HG03108 (cell line): ENCODE measurements at regions not wholly inside any gene's neighbourhood (a gene's known extent, or its start where the extent isn't known, plus 50 kb on each side); places are given as distances from the start of the nearest gene placed in this dataset.
A peak's percentile ranks its signal among the peaks of the same experiment; 100 is the strongest.

Experiments used
- ATAC-seq: cut with Tn5 transposase; IDR thresholded peaks from one replicate; pipeline ENCODE4 v1.9.1; 2021; ENCODE audit warnings: moderate library complexity; ENCODE audit not compliant: unreplicated experiment

DNA sequence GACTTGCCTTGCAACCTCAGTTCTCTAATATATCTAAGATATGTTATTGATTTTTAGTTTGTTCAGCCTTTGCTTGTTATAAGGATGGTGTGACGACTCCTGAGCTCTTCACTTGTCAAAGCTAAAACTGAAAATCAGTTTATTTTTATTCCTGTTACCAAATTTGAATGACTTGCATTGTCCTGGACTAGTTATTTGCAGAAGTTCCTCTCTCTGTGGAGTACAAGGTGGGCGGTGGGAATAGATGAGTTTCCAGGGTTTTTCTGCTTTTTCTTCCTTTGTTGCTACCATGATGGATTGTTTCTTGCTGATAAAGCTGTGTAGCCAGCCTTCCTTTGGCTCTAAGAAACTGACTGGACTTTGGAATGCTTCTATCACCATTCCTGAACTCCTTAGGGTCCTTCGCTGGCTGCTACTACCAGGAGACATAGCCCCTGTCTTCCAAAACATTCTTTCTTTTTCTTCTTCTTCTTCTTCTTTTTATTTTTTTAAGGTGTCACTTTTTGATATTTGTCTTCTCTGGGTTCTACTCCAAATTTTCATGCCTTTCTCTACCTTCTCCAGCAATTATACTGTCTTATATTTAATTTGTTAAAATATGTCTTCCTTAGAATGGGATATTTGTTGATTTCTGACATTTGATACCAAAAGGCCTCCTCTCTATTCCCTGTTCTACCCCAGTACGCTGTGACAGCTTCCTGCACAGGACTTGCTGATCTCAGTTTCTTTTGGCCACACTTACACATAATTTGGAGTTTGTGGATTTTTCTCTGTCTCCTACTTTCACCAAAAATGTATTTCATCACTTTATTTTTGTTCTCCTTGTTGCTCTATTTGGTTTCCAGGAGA lies 145.1 kb upstream of the THRB start:
- no peak for ATAC-seq

DNA sequence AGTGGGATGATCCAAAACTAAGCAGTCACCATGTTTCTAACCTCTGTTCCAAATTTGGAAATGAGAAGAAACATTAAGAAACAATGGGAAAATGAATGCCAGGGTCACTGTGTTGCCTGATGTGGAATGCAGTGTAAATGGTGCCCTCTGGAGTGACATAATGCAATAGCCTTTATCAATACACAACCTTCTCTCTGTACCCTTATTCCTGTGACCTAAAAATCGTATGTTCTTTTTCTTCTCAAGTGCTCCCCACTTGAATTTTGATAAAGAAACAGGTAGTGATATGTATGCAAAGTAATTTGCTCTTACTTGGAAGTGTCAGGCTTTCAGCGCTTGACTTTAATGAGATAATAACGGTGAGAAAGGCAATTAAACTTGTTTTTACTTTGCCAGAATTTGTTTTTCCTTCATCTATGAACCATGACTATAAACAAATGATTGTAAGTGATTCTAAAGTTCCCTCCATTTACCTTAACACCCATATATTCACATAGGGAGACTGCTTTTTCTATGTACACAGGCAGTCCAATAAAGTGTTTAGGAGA lies 145.8 kb upstream of the THRB start:
- ATAC-seq, result no peak

DNA sequence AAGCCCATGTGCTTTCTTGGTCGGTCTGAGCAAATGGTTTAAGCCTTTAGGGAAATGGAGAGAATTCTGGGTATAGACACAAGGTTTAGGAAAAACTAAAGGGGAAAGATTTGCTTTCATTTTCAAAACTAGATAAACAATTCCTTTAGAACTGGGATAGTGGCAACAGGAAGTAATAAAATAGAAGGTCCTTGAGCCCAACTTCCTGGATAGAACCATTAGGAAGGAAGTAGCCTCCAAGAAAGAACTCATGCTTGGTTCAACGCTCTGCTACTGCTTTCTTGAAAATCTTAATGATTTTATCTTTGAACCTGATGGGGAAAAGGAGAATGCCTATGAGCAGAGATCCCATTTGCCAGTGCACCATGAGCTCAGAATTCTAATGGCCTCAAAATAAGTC lies 147.0 kb upstream of the THRB start:
- no peak for ATAC-seq

DNA sequence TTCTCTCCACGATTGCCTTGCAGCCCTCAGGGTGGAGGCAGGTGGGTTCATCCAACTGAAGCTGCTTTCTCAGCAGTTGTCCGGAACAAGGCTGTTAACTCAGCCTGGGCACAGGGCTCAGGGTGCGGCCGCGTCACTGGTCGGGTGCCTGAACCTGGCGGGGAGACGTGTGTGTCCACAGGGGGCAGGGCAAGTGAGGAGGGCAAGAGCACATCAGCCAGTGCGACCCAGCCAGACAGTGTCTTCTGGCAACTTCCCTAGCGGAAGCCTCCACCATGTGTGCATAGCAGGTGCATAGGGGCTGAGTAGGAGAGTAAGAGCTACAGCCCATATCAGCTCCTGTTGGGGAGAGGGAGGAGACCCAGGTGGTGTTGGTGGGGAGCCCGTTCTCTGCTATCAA lies 150.4 kb upstream of the THRB start:
- no peak for ATAC-seq

DNA sequence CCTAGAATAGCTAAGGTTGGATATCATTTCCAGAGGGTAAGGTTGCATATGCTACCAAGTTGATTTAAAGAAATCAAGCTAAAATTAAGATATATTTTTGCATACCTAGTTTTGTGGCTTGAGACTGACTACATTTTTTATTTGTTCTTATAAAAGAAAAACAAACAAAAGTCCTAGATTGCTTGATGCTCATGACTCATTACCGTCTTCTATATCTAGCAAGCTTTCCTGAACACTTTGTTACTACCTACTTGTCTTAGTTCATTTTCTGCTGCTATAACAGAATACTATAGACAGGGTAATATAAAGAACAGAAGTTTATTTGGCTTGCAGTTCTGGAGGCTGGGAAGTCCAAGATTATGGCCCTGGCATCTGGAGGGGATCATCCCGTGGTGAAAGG lies 152.1 kb upstream of the THRB start:
- ATAC-seq, result no peak

DNA sequence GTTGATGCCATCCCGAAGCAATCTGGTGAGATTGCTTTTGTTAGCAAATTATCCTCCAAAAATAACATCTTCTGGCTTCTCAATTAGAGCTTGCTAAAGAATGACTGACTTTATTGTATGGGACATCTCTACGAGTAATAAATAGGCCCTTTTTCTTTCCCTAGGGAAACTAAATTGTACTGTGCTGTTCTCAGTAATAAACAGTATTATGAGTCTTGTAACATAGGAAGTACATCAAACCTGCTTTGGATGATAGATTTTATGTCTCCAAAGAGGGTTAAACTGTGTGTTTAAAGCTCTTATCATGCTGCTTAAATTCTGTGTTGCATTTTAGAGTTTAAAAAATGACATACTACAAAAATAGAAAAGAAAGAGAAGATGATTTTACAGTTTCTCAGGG lies 153.4 kb upstream of the THRB start:
- no peak for ATAC-seq

DNA sequence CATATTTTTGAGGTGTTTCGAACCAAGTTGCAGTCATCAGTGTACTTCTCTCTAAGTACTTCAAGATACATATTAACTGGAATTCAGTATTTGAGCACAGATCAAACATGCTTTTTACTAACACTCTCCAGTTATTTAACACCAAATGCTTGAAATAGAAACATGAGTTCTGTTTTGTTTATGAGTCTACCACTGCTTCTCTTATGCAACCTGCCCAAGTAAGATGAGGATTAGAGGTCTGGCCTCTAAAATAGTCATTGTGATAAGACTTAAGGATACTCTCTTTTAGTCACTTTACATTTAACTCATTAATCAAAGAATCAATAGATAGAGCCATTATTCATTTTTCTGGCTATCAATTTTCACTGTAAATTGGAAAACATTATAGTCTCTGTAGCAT lies 156.2 kb upstream of the THRB start:
- no peak for ATAC-seq

DNA sequence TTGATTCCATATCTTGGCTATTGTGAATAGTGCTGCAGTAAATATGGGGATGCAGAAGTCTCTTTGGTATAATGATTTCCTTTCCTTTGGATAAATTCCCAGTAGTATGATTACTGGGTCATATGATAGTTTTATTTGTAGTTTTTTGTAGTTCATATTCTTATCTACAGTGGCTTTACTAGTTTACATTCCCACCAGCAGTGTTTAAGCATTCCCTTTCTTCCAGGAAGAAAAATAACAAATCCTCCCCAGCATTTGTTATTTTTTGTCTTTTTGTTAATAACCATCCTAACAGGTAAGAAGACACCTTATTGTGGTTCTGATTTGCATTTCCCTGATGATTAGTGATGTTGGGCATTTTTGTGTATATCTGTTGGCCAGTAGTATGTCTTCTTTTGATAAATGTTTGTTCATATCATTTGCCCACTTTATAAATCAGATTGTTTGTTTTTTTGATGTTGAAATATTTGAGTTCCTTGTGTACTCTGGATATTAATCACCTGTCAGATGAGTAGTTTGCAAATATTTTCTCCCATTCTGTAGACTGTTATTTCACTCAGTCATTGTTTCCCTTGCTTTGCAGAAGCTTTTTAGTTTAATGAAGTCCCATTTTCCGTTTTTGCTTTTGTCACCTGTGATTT lies 163.3 kb upstream of the THRB start:
- no peak for ATAC-seq

DNA sequence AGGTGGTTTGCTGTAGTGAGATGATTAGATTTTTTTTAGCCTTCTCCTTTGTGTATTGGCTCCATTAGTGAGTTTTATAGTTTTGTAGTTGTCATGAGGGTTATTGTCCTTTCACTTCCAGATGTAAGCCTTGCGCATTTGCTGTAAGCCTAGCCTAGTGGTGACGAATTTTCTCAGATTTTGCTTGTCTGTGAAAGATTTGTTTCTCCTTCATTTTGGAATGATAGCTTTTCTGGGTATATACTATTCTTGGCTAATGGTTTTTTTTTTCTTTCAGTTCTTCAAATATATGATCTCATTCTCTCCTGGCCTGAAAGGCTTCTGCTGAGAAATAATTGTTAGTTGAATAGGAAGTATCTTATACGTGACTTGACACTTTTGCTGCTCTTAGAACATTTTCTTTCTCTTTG lies 166.5 kb upstream of the THRB start:
- ATAC-seq, result no peak

DNA sequence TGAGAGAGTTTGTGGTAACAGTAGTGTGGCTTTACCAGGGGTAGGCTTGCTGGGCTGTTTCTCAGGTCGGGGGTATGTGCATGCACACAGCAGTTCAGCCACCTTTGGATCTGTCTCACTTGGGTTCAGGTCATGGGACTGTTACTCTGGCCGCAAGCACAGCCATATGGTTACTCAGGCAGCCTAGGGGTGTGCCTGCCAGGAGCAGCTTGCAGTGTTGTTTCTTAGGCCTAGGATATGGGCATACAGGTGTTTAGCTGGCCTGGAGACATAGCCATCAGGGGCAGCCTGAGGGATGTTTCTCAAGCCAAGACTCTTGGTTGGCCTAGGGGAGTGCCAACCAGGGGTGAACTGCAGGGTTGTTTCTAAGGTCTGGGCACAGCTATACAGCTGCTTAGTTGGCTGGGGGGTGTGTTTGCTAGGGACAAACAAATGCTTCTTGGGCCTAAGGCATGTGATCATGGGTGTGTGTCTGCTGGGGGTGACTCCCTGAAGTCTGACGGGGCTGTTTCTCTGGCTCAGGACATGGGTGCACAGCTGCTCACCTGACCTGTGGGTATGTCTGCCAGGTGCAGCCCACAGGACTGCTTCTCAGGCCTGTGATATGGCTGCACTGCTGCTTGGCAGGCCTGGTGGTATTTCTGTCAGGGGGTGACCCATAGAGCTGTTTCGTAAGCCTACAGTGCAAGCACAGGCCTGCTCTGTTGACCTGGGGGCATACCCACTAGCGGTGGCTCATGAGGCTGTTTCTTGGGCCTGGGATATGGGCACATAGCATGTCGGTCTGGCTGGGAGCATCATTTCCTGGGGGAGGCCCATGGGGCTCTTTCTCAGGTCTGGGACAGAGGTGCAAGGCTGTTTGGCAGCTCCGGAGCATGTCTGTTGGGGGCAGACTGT lies 168.0 kb upstream of the THRB start:
- ATAC-seq, result no peak

DNA sequence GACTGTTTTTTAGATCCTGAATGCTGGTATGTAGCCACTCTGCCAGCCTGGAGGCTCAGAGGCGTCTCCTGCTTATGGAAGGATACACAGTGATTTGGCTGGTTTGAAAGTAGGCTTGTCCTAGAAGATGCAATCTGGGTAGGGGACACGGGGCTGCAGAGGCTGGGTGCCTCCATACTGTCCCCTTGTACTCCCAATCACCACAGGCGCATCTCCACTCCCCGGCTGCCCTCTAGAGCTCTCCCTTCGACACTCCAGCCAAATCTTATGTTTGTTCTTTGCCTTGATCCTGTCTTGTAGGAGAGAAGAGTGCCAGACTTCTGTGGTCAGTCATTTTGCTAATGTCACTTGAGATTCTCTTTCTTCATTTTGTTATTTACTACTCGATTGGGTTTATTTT lies 168.8 kb upstream of the THRB start:
- no peak for ATAC-seq

DNA sequence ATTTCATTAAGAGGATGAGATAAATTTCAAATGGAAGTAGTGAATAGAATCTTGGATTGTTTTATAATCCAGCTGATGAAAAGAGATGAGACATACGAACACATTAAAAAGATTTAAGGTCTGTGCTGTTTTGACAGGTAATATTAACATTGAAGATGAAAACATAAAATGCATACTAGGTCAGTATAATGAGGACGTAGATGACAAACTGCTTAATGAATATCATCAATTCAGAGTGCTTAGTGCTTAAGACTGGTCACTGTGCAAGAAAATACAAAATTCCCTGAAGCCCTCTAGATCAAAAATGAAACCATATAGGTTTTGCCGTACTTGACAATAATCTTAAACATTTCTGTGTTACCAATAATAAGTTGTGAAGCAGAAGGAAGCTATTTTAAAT lies 173.4 kb upstream of the THRB start:
- ATAC-seq, result no peak

DNA sequence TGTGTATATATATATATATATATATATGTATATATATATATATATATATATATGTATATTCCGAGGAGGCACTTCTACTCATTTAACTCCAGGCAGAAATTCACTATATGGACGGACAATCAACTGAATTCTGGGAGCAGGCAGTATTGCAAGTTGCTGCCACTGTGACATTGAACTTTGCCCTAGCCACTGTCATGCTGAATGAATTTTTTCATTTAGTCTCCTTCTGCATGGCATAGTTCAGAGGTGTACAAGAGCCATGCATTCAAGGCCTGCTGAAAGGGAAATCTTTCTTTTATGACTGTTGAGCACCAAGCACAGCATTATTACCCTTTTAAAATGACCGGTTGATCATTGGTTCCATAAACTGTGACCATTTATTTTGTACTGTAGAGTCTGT lies 176.2 kb upstream of the THRB start:
- ATAC-seq, result no peak

DNA sequence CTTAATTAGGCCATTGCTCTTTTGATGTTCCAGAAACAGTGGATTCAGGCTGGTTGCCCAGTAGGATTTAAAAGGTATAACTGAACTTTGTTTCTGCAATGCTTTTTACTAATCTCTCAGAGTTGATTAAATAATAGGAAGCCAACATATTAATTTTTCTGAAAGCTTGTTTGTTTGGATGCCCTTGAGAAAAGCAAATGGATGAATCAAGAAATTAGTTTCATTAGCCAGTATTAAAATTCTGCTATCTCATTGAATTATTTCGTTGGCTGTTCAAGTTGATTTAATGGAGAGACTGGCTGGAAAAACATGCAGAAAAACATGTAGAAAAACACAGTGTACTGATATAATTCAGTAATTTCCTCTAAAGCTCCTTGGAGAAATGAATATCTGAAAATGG lies 178.9 kb upstream of the THRB start:
- ATAC-seq, result no peak

DNA sequence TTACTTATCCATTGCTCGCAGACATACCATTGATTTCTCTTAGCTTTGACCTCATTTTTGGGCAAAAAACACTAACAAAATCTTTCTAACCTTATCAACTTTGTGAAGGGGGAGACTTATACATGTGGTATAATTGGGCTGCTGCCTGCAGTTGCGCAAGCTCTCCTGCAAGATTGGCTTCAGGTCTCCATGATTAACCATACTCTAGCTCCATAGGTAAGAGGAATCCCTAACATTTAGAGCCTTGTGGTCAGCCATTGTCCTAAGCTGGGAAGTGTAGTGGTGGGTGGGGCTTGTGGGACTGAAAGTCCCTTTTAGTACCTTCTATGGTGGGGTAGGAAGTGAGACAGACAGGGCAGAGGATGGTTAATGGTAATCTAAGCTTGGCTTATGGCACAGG lies 179.6 kb upstream of the THRB start:
- no peak for ATAC-seq

DNA sequence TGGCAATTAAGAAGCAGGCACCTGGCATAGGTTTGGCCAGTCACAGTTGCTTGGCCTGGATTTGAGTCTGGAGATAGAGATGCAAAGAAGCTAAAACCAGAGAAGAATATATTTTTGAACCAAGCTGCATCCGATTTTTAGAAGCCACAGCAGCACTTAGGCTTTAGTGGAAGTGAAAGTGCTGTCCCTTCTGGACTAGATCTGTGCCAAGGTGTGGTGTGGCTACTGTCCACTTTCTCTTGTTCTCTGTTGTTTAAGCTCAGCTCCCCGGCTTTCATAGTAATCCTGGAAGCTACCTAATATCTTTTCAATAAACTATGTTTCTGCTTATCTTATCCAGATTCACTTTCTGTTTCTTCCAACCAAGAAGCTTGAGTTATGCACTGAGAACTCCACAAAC lies 183.4 kb upstream of the THRB start:
- no peak for ATAC-seq

DNA sequence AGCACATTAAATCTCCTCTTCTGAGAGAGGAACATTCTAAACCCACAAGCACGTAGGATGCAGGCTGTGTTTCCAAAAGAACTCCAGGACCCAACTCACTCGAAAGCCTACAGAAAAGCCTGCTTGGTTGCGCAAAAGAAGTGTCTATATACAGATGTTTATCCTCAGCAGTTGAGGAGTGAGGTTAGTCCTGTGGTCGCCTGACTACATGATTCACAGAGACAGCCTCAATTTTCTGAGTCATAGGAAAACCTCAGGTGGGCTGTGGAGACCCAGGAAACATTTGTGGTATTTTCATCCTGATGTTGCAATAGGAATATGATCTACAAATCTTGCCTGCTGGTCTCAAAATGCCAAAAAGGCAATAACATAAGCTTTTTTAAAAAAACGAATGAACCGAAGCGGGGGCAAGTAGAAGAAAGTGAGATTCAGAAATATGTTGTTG lies 183.8 kb upstream of the THRB start:
- no peak for ATAC-seq

DNA sequence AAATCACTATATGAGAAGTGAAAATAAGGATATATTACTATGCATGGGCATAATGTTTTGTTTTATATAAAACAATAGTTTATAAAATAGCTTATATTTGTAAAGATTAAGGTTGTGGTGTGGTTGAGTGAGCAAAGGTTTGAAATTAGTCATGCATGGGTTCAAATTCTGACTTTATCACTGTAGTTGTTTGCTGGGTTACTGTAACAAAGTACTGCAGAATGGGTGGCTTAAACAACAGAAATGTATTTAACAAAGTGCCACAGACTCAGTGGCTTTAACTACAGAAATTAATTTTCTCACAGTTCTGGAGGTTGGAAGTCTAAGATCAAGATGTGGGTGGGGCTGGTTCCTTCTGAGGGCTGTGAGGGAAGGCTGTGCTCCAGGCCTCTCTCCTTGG lies 184.8 kb upstream of the THRB start:
- ATAC-seq, result no peak

DNA sequence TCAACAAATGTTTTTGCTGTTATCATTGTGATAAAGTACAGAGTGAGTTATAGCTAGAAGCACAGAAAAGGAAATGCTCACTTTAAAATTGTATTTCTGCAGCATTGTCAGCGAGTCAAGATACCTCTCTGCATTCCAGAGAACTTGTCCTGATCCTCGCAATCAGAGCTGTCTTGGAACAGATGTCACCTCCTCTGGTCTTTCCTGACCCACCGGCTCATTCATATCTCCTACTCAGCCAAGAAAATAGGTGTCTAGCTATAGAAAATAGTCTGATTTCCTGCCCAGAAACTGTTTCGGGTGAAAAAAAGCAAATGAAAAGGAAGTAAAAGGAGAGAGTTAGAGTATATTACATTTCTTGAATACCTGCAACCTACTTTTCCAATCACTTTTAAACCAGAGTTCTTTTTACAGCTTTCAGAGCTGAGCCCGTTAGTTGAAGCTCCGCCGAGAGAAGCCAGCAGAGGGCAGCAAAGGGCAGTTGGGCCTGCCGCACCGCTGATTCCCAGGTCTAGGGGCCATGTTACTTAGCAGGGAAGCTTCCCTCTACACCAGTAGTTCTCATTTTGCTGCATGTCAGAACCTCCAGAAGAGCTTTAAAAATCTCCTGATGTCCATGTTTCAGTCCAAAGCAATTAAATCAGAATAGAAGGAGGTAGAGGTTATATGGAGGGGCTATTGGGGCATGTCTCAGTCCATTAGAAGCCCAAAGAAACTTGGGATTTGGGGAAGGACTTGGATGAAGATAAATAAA lies 185.7 kb upstream of the THRB start:
- peak; percentile 70 for ATAC-seq

DNA sequence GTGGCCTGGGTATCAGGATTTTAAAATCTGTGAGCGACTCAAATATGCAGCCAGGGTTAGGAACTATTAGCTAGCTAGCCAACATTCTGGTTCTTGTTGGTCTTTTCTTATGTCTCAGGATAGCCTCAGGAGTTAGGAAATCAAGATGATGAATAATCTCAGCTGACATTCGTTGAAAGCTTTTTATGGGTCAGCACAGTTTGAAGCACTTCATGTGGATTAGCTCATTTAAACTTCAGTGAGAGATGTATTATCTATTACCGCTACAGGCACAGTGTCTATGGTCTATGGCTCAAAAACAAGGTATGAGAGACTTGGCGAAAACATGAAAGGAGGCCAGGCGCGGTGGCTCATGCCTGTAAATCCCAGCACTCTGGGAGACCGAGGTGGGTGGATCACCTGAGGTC lies 187.5 kb upstream of the THRB start:
- ATAC-seq, result no peak

DNA sequence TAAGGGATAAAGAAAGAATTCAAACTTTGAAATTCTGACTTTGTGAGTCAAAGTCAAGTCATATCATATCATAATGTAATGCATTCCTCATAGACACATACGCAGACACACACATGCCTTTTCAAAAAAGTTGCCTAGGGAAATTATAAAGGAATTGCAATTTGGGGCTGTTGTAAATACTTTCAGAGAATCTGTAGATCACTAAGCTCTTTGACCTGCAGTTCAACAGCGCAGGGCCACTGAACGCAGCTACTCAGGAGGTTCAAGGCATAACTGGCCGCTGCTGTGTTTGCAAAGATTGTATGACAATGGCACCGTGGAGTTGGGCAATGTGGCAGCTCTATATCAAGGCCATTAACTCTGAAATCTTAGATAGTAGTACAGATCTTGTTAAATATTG lies 188.4 kb upstream of the THRB start:
- ATAC-seq, result no peak
